ENCODE measurements at regions not wholly inside any gene's neighbourhood (a gene's known extent, or its start where the extent isn't known, plus 50 kb on each side); places are given as distances from the start of the nearest gene placed in this dataset.
A peak's percentile ranks its signal among the peaks of the same experiment; 100 is the strongest.

GRCh38 chr20:17878069-17878911 lies 90.3 kb downstream of the SNX5 start (continued):
- TF ChIP-seq ZBTB7B (CRISPR knock-in tag; IDR thresholded peaks at IDR 0.05) (peak; percentile 81; the same call in 1 of the 2 replicates), MIXL1 (CRISPR knock-in tag; IDR thresholded peaks at IDR 0.05) (no peak), ZNF326 (CRISPR knock-in tag; IDR thresholded peaks at IDR 0.05; ENCODE audit: borderline replicate concordance) (no peak), RXRA (CRISPR knock-in tag; IDR thresholded peaks at IDR 0.05) (no peak), PHB2 (IDR thresholded peaks at IDR 0.05; ENCODE audit: partially characterized antibody) (no peak), SOX6 (IDR thresholded peaks at IDR 0.05) (no peak), SOX6 (CRISPR knock-in tag; IDR thresholded peaks at IDR 0.05) (no peak; the same call in 1 of the 2 replicates), ZNF781 (CRISPR knock-in tag; IDR thresholded peaks at IDR 0.05; ENCODE audit: borderline replicate concordance, not compliant biosample characterization) (peak; percentile 47), NFE2 (CRISPR knock-in tag; IDR thresholded peaks at IDR 0.05) (no peak), FOSL2 (CRISPR knock-in tag; IDR thresholded peaks at IDR 0.05) (no peak), GTF2F1 (IDR thresholded peaks at IDR 0.05; ENCODE audit: low read length) (no peak), ATF3 (CRISPR knock-in tag; IDR thresholded peaks at IDR 0.05) (no peak; the same call in 1 of the 2 replicates), ZNF564 (CRISPR knock-in tag; IDR thresholded peaks at IDR 0.05) (no peak), DMAP1 (CRISPR knock-in tag; IDR thresholded peaks at IDR 0.05) (no peak), ZNF672 (CRISPR knock-in tag; IDR thresholded peaks at IDR 0.05) (no peak), PHF21A (CRISPR knock-in tag; IDR thresholded peaks at IDR 0.05) (no peak), NFE2L2 (IDR thresholded peaks at IDR 0.05; ENCODE audit: low read length) (no peak), KDM3A (CRISPR knock-in tag; IDR thresholded peaks at IDR 0.05; ENCODE audit: low read depth) (0 out of 2 replicates have a peak, but pooled peaks have one; percentile 17), ZNF556 (CRISPR knock-in tag; IDR thresholded peaks at IDR 0.05; ENCODE audit: borderline replicate concordance) (no peak), ZNF142 (CRISPR knock-in tag; IDR thresholded peaks at IDR 0.05) (no peak), CHD4 (IDR thresholded peaks at IDR 0.05; ENCODE audit: borderline replicate concordance, low read length) (peak; percentile 22; the same call in 1 of the 2 replicates), TERF1 (CRISPR knock-in tag; IDR thresholded peaks at IDR 0.05) (no peak)
- TF ChIP-seq, protein P1, sequence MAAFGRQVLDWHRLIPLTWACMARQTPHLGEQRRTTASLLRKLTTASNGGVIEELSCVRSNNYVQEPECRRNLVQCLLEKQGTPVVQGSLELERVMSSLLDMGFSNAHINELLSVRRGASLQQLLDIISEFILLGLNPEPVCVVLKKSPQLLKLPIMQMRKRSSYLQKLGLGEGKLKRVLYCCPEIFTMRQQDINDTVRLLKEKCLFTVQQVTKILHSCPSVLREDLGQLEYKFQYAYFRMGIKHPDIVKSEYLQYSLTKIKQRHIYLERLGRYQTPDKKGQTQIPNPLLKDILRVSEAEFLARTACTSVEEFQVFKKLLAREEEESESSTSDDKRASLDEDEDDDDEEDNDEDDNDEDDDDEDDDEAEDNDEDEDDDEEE (CRISPR knock-in tag; IDR thresholded peaks at IDR 0.05), result 0 out of 2 replicates have a peak, but pooled peaks have one; percentile 69

All from HepG2 (cell line).